RPMI8226 (cell line): ENCODE measurements at regions not wholly inside any gene's neighbourhood (a gene's known extent, or its start where the extent isn't known, plus 50 kb on each side); places are given as distances from the start of the nearest gene placed in this dataset.
A peak's percentile ranks its signal among the peaks of the same experiment; 100 is the strongest.

Experiments
- DNase-seq: peaks from one replicate; pipeline ENCODE4 v3.0.0-alpha.2; 2015

- DNase-seq = no peak
Measured at GRCh38 chr5:166505544-166505943, 1785.9 kb upstream of the WWC1 start.

- no peak for DNase-seq
Measured at GRCh38 chr5:166507810-166508425, 1783.5 kb upstream of the WWC1 start.

- peak; percentile 38 for DNase-seq
Measured at GRCh38 chr5:166509085-166509484, 1782.4 kb upstream of the WWC1 start.

GRCh38 chr5:166517976-166518375 lies 1773.5 kb upstream of the WWC1 start:
- DNase-seq = no peak

- DNase-seq = no peak
Measured at GRCh38 chr5:166523206-166523605, 1768.2 kb upstream of the WWC1 start.

GRCh38 chr5:166529200-166529599 lies 1762.2 kb upstream of the WWC1 start:
- DNase-seq = no peak

- no peak for DNase-seq
Measured at GRCh38 chr5:166532456-166533220, 1758.8 kb upstream of the WWC1 start.

- no peak for DNase-seq
Measured at GRCh38 chr5:166535641-166536040, 1755.8 kb upstream of the WWC1 start.

GRCh38 chr5:166540156-166540555 lies 1751.3 kb upstream of the WWC1 start:
- DNase-seq = no peak

- no peak for DNase-seq
Measured at GRCh38 chr5:166551384-166551783, 1740.1 kb upstream of the WWC1 start.

- DNase-seq = no peak
Measured at GRCh38 chr5:166553778-166554177, 1737.7 kb upstream of the WWC1 start.

GRCh38 chr5:166561759-166562158 lies 1729.7 kb upstream of the WWC1 start:
- DNase-seq = no peak

GRCh38 chr5:166562246-166562645 lies 1729.2 kb upstream of the WWC1 start:
- no peak for DNase-seq

GRCh38 chr5:166566725-166567124 lies 1724.7 kb upstream of the WWC1 start:
- DNase-seq = no peak

GRCh38 chr5:166570865-166571264 lies 1720.6 kb upstream of the WWC1 start:
- no peak for DNase-seq

GRCh38 chr5:166571668-166572067 lies 1719.8 kb upstream of the WWC1 start:
- no peak for DNase-seq

- no peak for DNase-seq
Measured at GRCh38 chr5:166576323-166576722, 1715.1 kb upstream of the WWC1 start.

- DNase-seq = no peak
Measured at GRCh38 chr5:166581826-166582225, 1709.6 kb upstream of the WWC1 start.

- no peak for DNase-seq
Measured at GRCh38 chr5:166582416-166582815, 1709.0 kb upstream of the WWC1 start.

- DNase-seq = no peak
Measured at GRCh38 chr5:166594567-166594966, 1696.9 kb upstream of the WWC1 start.

GRCh38 chr5:166595274-166595951 lies 1696.0 kb upstream of the WWC1 start:
- no peak for DNase-seq

- DNase-seq = no peak
Measured at GRCh38 chr5:166596043-166596442, 1695.4 kb upstream of the WWC1 start.

GRCh38 chr5:166602271-166602670 lies 1689.2 kb upstream of the WWC1 start:
- no peak for DNase-seq

GRCh38 chr5:166617507-166617906 lies 1673.9 kb upstream of the WWC1 start:
- DNase-seq = no peak
